ENCODE measurements at regions not wholly inside any gene's neighbourhood (a gene's known extent, or its start where the extent isn't known, plus 50 kb on each side); places are given as distances from the start of the nearest gene placed in this dataset.

DNA sequence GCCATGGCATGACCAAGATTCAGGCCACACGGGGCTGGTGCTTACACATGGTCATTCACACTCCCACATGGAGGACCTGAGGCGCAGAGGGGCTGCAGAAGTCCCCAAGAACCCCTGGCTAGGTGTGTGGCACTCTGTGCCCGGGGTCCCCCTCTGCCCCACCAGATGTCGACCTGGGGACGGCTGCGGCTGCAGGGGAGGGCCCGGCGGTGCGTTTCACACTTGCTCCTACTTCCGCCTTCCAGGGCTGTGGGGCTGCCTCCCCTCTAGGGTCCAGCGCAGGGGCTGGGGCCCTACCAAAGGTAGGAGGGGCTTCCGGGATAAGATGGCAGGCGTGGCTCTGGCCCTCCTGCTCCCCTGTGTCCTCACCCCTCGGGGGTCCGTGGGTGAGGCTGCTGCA lies 81.1 kb upstream of the SLCO4A1 start:
- TF ChIP-seq, protein P1, sequence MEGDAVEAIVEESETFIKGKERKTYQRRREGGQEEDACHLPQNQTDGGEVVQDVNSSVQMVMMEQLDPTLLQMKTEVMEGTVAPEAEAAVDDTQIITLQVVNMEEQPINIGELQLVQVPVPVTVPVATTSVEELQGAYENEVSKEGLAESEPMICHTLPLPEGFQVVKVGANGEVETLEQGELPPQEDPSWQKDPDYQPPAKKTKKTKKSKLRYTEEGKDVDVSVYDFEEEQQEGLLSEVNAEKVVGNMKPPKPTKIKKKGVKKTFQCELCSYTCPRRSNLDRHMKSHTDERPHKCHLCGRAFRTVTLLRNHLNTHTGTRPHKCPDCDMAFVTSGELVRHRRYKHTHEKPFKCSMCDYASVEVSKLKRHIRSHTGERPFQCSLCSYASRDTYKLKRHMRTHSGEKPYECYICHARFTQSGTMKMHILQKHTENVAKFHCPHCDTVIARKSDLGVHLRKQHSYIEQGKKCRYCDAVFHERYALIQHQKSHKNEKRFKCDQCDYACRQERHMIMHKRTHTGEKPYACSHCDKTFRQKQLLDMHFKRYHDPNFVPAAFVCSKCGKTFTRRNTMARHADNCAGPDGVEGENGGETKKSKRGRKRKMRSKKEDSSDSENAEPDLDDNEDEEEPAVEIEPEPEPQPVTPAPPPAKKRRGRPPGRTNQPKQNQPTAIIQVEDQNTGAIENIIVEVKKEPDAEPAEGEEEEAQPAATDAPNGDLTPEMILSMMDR (IDR thresholded peaks at IDR 0.05), result no peak
- TF ChIP-seq POLR2A (IDR thresholded peaks at IDR 0.05), result no peak
